ENCODE measurements at regions not wholly inside any gene's neighbourhood (a gene's known extent, or its start where the extent isn't known, plus 50 kb on each side); places are given as distances from the start of the nearest gene placed in this dataset.

DNA sequence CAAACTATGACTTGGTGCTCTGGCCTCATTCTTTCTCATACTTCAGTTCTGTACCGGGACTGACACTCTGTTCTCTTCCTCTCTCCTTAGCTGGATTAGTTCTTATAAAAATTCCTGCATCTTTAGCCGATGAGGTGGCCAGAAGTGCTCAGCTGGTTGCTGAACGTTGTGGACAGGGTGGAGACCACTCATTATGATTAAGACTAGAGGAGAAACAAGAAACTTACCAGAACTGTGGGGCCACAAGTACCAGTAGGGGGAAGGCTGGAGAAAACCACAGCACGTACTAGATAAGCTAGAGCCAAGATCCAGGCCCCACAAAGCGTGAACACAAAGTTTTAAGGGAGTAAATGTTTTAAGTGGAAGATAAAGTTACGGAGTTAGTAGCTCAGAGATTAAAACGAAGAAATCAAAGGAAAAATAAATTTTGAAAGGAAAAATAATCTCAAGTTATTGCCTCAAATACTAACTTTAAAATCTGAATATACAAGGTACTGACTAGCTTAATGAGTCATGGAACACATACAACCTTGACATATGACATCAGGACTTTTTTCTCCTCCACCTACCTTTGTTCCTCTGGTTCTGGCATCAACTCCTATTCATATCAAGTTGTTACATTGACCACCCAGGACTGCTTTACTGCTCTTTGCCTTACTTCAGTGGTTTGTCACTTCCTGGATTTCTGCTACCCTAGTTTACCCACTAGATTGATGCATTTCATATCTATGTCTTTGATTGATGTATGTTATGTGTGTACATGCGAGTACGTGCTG lies 469.0 kb downstream of the TFEC start:
- TF ChIP-seq, protein P1, sequence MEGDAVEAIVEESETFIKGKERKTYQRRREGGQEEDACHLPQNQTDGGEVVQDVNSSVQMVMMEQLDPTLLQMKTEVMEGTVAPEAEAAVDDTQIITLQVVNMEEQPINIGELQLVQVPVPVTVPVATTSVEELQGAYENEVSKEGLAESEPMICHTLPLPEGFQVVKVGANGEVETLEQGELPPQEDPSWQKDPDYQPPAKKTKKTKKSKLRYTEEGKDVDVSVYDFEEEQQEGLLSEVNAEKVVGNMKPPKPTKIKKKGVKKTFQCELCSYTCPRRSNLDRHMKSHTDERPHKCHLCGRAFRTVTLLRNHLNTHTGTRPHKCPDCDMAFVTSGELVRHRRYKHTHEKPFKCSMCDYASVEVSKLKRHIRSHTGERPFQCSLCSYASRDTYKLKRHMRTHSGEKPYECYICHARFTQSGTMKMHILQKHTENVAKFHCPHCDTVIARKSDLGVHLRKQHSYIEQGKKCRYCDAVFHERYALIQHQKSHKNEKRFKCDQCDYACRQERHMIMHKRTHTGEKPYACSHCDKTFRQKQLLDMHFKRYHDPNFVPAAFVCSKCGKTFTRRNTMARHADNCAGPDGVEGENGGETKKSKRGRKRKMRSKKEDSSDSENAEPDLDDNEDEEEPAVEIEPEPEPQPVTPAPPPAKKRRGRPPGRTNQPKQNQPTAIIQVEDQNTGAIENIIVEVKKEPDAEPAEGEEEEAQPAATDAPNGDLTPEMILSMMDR (IDR thresholded peaks at IDR 0.05; ENCODE audit: insufficient read depth, low read length), result no peak
- TF ChIP-seq, protein P2, sequence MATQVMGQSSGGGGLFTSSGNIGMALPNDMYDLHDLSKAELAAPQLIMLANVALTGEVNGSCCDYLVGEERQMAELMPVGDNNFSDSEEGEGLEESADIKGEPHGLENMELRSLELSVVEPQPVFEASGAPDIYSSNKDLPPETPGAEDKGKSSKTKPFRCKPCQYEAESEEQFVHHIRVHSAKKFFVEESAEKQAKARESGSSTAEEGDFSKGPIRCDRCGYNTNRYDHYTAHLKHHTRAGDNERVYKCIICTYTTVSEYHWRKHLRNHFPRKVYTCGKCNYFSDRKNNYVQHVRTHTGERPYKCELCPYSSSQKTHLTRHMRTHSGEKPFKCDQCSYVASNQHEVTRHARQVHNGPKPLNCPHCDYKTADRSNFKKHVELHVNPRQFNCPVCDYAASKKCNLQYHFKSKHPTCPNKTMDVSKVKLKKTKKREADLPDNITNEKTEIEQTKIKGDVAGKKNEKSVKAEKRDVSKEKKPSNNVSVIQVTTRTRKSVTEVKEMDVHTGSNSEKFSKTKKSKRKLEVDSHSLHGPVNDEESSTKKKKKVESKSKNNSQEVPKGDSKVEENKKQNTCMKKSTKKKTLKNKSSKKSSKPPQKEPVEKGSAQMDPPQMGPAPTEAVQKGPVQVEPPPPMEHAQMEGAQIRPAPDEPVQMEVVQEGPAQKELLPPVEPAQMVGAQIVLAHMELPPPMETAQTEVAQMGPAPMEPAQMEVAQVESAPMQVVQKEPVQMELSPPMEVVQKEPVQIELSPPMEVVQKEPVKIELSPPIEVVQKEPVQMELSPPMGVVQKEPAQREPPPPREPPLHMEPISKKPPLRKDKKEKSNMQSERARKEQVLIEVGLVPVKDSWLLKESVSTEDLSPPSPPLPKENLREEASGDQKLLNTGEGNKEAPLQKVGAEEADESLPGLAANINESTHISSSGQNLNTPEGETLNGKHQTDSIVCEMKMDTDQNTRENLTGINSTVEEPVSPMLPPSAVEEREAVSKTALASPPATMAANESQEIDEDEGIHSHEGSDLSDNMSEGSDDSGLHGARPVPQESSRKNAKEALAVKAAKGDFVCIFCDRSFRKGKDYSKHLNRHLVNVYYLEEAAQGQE (IDR thresholded peaks at IDR 0.05; ENCODE audit: insufficient replicate concordance, low read depth), result no peak

Measured in HL-60 (cell line).